ENCODE measurements at regions not wholly inside any gene's neighbourhood (a gene's known extent, or its start where the extent isn't known, plus 50 kb on each side); places are given as distances from the start of the nearest gene placed in this dataset.

GRCh38 chr2:221741496-221742211 lies 169.6 kb upstream of the EPHA4 start:
- TF ChIP-seq CTCF (optimal IDR thresholded peaks at IDR 0.05 in 1 of 3, IDR thresholded peaks at IDR 0.05 in 1 of 3, conservative IDR thresholded peaks at IDR 0.05 in 1 of 3; ENCODE audit: extremely low read depth in 1 of 3, insufficient read depth in 2 of 3, low read length in 3 of 3) (no peak), EZH2 (IDR thresholded peaks at IDR 0.05; ENCODE audit: low read length) (no peak)

Measured in keratinocyte (primary cell).